NCI-H226 (cell line): ENCODE measurements at regions not wholly inside any gene's neighbourhood (a gene's known extent, or its start where the extent isn't known, plus 50 kb on each side); places are given as distances from the start of the nearest gene placed in this dataset.

ENCODE experiments used
- DNase-seq: peaks from one replicate; pipeline ENCODE4 v3.0.0-alpha.2; 2015

DNA sequence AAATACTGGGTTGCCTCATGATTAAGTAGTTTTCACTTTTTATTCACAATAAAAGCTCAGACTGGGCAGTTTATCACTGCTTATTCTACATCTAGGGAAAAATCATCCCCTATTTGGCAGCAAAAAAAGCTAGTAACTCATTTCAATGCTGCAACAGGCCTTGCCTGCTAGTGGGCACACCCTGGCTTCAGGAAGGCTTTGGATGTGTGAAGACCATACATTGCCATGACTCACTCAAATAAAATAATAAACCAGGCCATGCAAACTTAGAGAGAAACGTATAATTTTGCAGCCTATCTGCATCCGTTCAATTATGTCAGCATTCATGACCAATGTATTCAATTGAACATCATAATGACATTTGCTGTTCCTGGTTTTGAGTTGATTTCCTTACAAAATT is 402.9 kb downstream of the PIK3R1 start:
- no peak for DNase-seq

DNA sequence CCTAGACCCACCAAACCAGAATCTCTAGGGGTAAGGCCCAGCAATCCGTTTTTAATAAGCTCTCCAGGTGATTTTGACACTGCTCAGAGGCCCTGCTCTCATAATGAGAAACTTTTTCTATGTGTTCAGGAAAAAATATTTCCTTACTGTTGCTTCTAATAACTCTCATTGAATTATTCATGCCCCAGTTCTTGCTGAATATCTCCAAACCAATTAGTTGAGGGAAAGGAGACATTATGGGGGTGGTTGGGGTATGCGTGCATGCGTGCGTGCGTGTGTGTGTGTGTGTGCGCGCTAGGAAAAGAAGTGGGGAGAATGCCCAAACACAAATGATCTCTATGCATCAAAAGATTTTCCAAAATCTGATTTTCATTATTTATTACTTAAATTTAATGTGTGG is 411.4 kb downstream of the PIK3R1 start:
- no peak for DNase-seq

DNA sequence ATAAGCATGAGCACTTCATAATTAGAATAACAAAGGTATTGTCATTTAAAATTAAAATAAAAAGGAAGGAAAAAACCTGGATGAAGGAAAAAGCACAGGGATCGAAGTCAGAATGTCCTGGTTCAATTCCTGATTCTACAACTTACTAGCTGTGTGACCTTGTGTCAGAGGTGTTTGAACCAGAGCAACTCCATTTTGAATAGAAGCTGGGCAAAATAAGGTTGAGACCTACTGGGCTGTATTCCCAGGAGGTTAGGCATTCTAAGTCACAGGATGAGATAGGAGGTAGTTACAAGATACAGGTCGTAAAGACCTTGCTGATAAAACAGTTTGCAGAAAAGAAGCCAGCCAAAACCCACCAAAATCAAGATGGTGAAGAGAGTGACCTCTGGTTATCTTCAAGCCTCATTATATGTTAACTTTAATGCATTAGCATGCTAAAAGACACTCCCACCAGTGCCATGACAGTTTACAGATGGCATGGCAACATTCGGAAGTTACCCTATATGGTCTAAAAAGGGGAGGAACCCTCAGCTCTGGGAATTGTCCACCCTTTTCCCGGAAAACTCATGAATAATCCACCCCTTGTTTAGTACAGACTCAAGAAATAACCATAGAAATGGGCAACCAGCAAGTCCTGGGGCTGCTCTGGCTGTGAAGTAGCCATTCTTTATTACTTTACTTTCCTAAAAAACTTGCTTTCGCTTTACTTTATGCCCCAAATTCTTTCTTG is 412.7 kb downstream of the PIK3R1 start:
- DNase-seq, result no peak

DNA sequence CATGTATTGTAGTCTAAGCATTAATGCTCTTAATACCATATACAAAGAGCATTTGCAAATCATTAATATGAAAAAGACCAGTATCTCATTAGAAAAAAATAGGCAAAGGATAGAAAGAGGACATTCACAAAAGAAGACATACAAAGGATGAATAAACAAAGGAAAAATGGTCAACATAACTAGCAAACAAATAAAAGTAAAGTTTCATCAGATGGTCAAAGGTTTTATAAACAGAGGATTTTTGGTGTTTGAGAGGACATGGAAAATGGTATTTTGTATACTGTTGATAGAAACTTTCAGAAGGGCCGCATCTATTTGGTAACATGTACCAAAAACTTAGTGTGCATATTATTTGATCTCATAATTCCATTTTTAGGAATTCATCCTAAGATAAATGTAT is 414.8 kb downstream of the PIK3R1 start:
- DNase-seq, result no peak

DNA sequence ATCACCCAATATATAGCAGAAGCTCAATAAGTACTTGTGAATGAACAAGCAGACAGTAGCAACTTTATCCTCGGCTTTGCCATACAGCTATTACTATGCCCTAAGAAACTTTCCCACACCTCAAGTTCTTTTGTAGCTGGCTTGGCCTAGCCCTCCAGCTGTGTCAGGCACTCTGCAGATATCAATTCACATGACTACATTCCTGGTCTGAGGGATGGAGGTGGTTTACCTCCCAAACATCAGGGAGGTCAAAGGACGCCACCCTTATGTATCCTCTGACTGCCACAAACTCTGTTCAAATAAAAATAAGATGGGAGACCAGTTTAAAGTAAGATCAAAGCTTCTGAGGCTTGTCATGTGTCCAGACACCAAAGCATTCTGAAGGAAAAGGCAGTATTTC is 416.3 kb downstream of the PIK3R1 start:
- DNase-seq, result no peak

DNA sequence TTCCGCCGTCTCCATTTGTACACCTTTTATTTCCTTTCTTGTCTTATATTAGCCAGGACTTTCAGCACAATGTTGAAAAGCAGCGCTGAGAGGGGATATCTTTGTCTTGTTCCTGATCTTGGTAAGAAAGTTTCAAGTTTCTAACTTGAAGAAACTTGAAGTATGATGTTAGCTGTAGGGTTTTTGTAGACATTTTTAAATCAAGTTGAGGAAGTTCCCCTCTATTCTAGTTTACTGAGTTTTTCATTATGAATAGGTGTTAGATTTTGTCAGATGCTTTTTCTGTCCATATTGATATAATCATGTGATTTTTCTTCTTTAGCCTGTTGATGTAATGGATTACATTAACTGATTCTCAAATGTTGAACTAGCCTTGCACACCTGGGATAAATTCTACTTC is 425.7 kb downstream of the PIK3R1 start:
- DNase-seq, result no peak

DNA sequence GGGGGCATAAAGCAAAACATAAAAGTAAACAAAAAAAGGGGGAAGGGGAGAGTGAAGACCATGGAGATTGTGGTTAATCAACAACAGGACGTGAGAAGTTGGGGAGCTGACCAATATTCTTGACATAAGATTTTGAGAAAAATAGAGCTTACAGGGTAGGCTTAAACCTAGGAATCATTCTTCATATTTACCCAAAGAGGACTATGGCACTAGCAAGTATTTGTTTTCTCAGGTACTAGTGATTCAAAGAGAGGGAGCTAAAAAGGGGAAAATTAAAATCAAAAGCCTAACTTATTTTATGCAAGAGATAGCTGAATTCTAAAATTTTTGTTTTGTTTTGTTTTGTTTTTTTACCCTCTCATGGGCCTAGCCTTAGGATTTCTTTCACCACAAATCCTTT is 427.5 kb downstream of the PIK3R1 start:
- no peak for DNase-seq

DNA sequence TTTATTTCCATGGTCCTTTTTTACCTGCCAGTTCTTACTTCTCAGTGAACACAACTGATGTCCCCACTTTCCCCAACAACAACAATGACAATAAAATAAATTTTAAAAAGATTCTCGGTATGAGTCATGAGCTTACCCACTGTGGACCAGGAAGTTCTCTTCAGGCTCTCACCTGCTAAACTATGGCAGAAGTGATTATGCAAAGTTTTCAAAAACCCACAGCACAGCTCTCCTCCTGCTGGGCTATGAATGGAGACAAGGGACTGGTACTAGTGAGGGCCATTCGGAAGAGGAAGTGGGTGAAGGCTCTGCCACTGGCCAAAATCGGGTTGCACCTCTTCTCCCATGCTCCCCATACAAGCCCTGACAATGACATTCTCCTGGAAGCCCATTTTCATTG is 429.4 kb downstream of the PIK3R1 start:
- DNase-seq, result no peak

DNA sequence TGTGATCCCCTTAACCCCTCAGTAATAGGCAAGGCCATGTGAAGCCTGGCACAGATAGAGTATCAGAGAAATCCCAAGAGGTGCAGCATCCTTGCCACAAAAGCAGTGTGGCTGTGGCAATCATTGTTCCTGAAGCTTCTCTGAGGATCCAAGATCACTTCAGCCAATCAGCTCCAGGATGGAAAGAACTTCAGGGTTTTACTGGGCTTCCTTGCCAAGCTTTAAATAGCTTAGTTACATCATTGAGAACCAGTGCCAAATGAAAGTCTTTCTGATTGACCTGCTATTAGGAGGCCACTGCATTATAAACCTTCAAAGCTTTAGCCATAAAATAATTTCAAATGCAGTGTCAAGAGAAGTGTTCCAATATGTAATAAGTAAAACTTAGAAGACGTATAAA is 430.6 kb downstream of the PIK3R1 start:
- DNase-seq, result no peak

DNA sequence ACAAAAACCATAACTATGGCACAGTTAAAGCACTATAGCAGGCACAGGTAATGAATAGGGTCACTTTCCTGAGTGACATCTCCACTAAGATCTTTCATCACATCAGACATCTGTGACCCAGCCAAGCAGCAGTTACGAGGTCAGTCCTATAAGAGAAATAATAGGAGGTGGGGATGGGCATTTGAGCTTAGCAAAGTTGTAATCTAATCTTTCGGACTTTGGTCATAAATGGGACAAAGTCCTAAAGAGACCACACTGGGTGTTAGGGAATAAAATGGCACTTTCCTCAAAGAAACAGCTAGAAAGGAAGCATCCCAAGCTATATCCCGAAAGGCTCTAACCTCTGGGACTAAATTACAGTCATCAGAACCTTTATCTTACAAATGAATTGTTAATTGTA is 432.2 kb downstream of the PIK3R1 start:
- no peak for DNase-seq

DNA sequence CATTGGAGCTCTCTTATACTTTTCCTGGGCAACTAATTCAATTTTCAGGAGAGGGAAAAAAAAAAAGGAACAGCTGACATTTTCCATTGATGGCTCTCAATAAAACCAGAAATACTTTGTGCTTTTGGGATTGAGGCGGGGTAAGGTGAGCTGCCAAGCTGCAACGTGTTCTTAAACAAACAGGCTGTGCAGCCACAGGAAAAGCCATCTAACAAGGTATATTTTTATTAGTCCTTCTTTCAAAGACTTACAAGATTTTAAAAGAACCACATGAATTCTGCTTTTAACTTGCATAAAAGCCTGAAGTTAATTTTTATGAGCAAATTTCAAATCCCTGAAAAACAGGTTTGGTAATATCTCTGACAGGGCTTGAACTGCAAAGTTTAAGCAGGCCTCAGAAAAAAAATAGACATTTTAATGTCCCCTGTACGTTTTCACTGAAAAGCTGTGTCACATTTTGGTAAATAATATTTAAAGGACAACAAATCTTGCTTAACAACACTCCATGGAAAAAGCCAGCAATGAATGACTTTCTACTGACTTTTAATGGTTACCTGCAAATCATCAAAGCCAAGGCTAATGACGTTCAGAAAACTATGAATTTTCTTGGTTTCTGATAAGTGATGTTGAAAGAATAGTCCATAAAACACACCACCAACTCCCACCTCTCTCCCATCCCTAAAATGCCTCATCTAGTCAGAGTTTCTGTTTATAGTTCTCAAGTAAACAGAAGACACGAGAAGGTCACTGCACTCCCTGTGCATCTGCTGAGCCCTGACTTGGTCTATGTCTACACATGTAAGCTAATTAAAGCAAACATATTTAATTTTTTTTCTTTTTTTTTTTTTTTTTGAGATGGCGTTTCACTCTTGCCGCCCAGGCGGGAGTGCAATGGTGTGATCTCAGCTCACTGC is 433.6 kb downstream of the PIK3R1 start:
- no peak for DNase-seq

DNA sequence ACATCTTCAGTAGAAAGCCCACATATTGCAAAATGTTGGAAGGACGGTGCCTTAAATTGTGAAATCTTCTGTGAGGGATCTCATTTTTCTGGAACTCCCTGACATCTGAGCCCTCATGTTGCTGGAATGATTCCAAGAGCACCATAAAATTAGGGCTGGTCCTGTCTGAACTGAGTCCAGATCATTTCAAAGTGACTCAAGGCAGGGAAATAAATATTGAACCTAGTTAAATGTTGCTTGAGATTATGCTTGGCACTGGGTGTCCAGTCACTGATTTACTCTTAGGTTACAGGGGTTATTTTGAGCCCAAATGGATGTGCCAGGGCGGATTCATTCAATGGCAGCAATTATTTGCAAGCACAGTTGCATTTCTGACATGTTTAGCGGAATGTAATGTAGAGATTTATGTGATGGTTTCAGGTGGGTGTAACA is 437.0 kb downstream of the PIK3R1 start:
- peak; percentile 20 for DNase-seq

DNA sequence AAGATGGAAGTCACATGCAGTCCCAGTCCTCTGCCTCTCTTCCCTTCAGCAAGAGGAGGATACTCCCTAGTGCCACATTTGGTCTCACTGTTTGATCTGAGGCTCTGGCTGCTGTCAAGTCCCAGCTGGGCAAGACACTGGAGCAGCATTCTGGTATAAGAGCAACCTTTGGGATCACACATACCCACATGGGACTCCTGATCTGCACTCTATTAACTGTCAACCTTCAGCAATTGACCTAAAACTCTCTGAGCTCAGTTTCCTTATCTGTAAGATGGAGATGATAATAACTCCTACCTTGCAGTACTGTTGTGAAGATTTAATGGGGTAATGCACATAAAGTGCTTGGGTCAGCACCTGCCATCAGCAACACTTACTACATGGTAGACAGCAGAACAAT is 437.9 kb downstream of the PIK3R1 start:
- no peak for DNase-seq

DNA sequence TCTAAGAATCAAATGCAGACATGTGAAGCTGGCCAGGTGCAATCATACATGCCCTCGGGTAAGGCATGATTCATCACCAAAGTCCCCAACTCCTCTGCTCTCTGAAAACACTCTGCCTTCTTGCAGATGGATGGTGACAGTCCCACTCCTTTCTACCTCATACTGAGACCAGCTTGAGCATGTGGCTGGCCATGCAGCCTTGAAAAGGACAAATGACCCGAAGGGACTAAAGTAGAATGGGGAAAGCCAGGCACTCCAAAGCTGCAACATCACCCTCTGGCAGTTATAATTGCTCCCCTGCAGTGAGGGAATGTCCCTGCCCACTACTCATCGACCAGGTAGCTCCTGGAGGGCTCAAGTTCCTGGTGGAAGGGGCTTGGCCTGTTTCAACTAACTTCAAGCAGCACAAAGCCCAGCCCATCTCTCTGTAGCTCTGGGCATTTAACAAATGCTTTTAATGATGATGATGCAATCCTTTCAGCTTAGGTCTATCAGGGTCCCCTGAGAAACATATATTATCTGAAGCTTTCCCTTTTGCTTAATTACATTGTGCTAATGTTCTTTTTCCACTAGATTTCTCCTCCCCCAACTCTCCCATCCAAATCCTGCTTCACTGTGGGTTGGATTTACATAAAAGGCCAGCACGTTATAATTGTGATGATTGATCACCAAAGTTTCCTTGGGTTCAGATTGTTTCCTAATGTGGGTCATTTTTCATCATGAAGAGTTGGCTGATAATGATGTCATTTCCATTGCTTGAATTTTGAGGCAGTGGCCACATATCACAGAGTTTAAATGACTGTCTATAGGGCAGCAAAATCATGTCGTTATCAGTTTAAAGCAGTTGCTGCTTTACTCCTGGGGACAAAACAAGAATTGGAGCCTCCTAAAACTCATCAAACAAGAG is 436.5 kb upstream of the SLC30A5 start:
- no peak for DNase-seq

DNA sequence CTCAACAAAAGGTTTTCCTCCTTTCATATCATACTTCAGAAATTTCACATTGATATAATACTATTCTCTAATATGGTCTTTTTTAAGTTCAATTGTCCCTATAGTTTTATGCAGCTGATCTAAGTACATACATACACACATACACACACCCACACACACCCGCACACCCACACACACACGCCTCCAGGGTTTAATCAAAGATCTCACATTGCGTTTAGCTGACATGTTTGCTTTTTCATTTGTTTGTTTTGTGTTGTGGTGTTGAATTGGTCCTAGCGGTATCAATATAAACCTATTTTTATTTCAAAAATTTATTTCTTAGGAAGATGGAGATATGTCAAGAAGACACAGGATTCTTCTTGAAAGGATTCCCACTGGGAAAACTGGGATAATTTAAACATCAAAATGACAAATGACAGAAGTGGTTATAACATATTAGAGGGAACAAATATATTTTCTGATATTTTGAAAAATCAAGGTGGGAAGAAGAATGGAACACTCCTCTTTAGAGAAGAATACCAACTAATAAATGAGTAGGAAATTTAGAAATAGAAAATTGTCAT is 434.9 kb upstream of the SLC30A5 start:
- DNase-seq, result no peak

DNA sequence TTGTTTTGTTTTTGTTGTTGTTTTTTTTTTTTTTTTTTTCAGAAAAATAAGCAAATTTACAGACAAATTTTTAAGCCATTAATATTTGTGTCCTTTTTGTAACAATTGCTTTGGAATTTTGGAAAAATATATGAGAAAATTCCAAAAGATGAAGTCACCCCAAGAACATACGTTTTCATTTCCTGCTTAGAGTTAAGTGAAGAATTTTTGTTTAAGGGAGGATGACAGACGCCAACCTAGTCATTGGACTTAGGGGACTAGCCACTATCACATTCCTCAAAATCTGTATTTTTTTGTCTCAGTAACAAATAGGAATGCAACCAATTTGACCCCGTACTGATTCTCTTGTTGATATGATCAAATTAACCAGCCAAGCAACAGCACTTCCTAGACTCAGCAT is 433.9 kb upstream of the SLC30A5 start:
- no peak for DNase-seq

DNA sequence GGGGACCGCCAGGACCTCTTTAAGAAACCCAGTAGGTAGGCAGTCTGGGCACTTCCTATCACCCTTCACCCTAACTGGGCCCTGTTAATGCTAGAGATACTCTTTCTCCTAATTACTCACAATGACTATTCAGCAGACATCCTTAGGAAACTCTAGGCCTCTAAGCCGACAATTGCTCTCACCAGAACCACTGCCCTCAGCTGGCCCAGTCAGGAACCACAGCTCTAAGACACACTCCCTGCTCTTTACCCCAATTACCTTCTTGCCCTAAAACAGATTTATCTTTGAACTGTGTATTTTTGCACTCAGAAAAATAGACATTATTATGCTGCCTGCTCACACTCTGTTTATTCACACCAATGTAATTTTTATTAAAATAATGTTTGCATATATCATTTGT is 432.6 kb upstream of the SLC30A5 start:
- peak; percentile 16 for DNase-seq

DNA sequence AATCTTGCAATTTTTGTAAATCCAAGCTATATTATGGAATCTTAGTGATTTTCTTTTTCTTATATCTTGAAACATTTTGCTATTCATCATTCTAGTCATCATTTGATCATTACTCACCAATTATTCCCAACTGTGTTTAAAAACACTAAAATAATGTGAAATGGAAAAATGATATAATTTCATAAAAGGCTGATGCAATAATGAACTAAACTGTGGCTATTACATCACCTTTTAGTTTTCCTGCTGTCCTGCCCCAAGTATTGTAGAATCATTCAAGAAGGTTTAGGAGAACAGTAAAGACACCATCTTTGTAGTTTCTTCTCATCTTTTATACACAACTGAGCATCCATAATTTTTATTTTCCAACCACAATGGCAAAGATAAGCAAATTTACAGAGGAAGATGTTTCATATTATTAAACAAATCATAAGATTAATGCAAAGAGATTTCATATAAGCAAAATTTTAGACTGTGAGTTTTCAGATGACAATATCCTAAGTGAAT is 431.0 kb upstream of the SLC30A5 start:
- DNase-seq, result no peak

DNA sequence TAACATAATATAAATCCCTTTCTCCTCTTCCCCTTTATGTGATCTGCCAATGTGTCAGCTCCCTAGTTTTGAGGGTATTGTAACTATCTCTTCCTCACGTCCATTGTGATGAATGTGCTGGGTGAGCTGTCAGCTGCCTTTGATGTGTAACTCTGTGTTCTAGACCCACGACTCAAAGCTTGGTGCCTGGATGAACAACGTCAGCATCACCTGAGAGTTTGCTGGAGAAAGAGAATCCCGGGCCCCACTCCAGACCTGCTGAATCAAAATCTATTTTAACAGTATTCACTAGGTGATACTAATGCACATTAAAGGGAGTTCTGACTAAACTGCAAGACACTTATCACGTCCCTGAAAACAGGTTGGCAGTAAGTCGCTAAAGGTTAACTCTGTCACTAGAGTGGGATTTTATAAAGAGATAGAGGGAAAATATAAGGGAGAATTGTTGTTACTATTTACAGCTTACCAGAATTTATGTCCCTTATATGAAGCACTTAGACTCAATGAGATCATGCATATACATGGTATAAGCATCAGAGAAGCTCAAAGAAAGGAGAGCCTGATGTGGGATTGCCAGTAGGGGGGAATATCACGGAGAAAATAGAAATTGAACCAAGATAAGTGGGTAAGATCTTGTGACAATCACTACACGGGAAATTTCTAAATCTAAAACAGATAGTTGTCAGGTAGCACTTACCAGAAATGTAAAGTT is 423.8 kb upstream of the SLC30A5 start:
- DNase-seq, result no peak

DNA sequence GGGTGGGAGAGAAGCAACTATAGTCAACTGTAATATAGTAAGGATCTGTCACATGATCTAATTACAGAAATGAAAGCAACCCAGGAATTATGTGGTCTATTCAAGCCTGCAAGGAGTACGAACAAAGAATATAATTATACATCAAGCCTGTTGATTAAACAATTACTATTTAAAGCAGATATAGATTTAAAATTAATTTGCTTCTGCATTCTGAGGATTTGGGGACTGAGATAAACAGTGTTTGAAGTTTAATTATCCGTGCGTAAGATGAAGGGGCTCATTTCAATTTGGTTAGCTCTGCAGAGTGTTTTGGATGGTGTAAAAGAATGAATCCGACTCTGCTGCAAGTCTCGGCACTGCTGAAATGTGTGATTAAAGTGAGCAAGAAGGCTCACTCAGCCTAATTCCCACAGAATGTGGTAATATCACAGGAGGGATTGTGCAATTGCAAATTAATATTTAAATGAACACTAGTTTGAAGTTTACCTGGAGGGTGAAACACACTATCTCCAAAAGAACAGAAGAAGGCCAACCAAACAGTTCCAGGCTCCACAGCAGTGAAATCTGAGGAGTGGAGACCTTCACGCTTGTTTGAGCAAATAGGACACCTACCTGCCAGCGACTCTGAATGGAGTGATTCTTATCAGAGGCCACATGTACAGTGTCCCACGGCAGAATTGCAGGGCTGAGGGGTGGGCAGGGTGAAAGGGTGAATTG is 420.6 kb upstream of the SLC30A5 start:
- DNase-seq, result no peak

DNA sequence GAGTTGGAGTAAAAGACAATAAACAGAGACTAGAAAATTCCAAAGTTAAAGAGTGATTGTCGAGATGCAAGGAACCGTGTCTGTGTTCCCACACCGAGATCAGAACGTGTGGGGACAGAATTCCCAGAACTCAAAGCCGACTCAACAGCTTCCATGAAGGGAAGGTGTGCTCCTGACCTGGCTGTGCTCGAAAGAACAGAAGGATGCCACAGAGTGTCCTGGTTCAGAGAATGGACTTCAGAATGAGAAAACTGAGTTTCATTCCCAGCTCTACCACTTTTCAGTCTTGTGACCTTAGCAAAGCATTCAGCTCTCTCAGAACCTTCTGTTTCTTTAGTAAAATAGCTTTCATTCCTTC is 420.0 kb upstream of the SLC30A5 start:
- no peak for DNase-seq
